HepG2 (cell line): ENCODE measurements at regions not wholly inside any gene's neighbourhood (a gene's known extent, or its start where the extent isn't known, plus 50 kb on each side); places are given as distances from the start of the nearest gene placed in this dataset.

Experiments
- ATAC-seq: fragments of 200-7000 bp; cut with Tn5 transposase; 3 replicates; pipeline ENCODE4 v1.9.1; 2020; ENCODE audit warnings: mild to moderate bottlenecking, moderate library complexity
- BruUV-seq: library from RNA; stranded (reverse); fragments of 400-500 nt; replicated peaks from 2 replicates; lab custom pipeline; 2021; lab: Mats Ljungman, UMichigan
- CTCF ChIA-PET: fragments of 300-600 bp; formaldehyde crosslinking; extraction: SDS; loops from one replicate; lab custom pipeline; 2021; ENCODE audit warnings: low total read pairs, inconsistent platforms, low intra/inter-chr PET ratio; lab: Yijun Ruan, JAX
- POLR2A ChIA-PET: fragments of 350-600 bp; sonication (Branson Sonifier 250); formaldehyde crosslinking; loops from one replicate; lab custom pipeline; 2020; ENCODE audit warnings: antibody characterized with exemption, inconsistent platforms; lab: Yijun Ruan, JAX
- DNase-seq: peaks from one replicate; pipeline ENCODE4 v3.0.0-alpha.2; 2015; ENCODE audit warnings: low spot score
- FAIRE-seq: peaks from 3 replicates; lab custom pipeline; 2011; peaks lifted over from hg19 to GRCh38; lab: Jason Lieb, UNC
- H2AFZ ChIP-seq: one replicate; pipeline ENCODE4 v1.6.1; 2011; ENCODE audit warnings: low read length, inconsistent platforms
- H3K27ac ChIP-seq: fragments of 300-600 bp; 3 replicates; pipeline ENCODE4 v1.8.0; 2011; ENCODE audit warnings: mixed run types, mild to moderate bottlenecking, mixed read lengths, low read length, inconsistent platforms; ENCODE audit not compliant: insufficient read depth; ENCODE audit errors: extremely low read length
- H3K27me3 ChIP-seq, 2 experiments: fragments of 200-600 bp in 1 of 2; 2 replicates in 1 of 2; 3 replicates in 1 of 2; pipeline versions ENCODE4 v1.6.0 to v1.8.0; 2011; ENCODE audit warnings: low read length in 2 of 2, mild to moderate bottlenecking in 2 of 2, moderate library complexity in 2 of 2, inconsistent platforms in 1 of 2; ENCODE audit not compliant: insufficient read depth in 2 of 2, control insufficient read depth in 1 of 2
- H3K36me3 ChIP-seq, 2 experiments: fragments of 200-600 bp in 1 of 2; replicated peaks in 1 of 2; 2 replicates in 1 of 2; 3 replicates in 1 of 2; pipeline versions ENCODE4 v1.5.1 to v1.8.0; 2011; ENCODE audit warnings: low read length in 2 of 2, inconsistent platforms in 1 of 2; ENCODE audit not compliant: insufficient read depth in 2 of 2, control insufficient read depth in 1 of 2
- H3K4me1 ChIP-seq: 2 replicates; pipeline ENCODE4 v1.5.1; 2012; ENCODE audit warnings: low read length, inconsistent platforms; ENCODE audit not compliant: insufficient read depth
- H3K4me2 ChIP-seq: 2 replicates; pipeline ENCODE4 v1.6.0; 2011; ENCODE audit warnings: low read depth, low read length, inconsistent platforms
- H3K4me3 ChIP-seq, 3 experiments: fragments of 200-600 bp in 1 of 3; sonication (generic), shearing (Covaris generic) in 1 of 3; replicated peaks in 1 of 3; 2 replicates each; pipeline ENCODE4 v1.5.1; 2011 to 2016; ENCODE audit warnings: low read length in 3 of 3, inconsistent platforms in 2 of 3, low read depth in 2 of 3, mild to moderate bottlenecking in 2 of 3, control low read depth in 1 of 3, mixed read lengths in 1 of 3; ENCODE audit not compliant: insufficient read depth in 1 of 3
- H3K79me2 ChIP-seq: one replicate; pipeline ENCODE4 v1.6.1; 2011; ENCODE audit warnings: low read length, inconsistent platforms; ENCODE audit not compliant: insufficient read depth
- H3K9ac ChIP-seq: 2 replicates; pipeline ENCODE4 v1.6.0; 2011; ENCODE audit warnings: mild to moderate bottlenecking, low read depth, low read length, inconsistent platforms; ENCODE audit not compliant: insufficient read depth
- H3K9me3 ChIP-seq: 2 replicates; pipeline ENCODE4 v1.5.1; 2012; ENCODE audit warnings: mild to moderate bottlenecking, low read length
- H4K20me1 ChIP-seq: 2 replicates; pipeline ENCODE4 v1.6.0; 2011; ENCODE audit warnings: inconsistent platforms, mild to moderate bottlenecking, low read length, moderate library complexity; ENCODE audit not compliant: insufficient read depth
- ARNT2 ChIP-seq: sonication (generic); formaldehyde crosslinking; IDR thresholded peaks from 2 replicates; pipeline ENCODE4 v1.8.0; 2022; ENCODE audit warnings: mild to moderate bottlenecking, low read depth, missing genetic modification reagents, moderate library complexity
- HOMEZ ChIP-seq: IDR thresholded peaks from 2 replicates; pipeline ENCODE4 v1.6.1; 2016; ENCODE audit warnings: low read depth
- KAT8 ChIP-seq: IDR thresholded peaks from 2 replicates; pipeline ENCODE4 v1.6.1; 2016; ENCODE audit warnings: missing genetic modification reagents, missing compliant biosample characterization
- NFE2 ChIP-seq: sonication (generic); formaldehyde crosslinking; IDR thresholded peaks from 2 replicates; pipeline ENCODE4 v1.4.0; 2020; ENCODE audit warnings: missing genetic modification reagents
- POLR2G ChIP-seq: fragments of 200-400 bp; formaldehyde crosslinking; IDR thresholded peaks from 2 replicates; pipeline ENCODE4 v1.6.1; 2018; ENCODE audit warnings: mild to moderate bottlenecking, low read depth, low read length, moderate library complexity
- SRSF1 ChIP-seq: fragments of 200-400 bp; formaldehyde crosslinking; optimal IDR thresholded peaks from 2 replicates; pipeline ENCODE3; 2017; ENCODE audit warnings: mild to moderate bottlenecking, low read depth, low read length, moderate library complexity
- STAT6 ChIP-seq: sonication (generic); formaldehyde crosslinking; IDR thresholded peaks from 2 replicates; pipeline ENCODE4 v1.4.0; 2020; ENCODE audit warnings: missing genetic modification reagents, mild to moderate bottlenecking, borderline replicate concordance
- ZBTB38 ChIP-seq: sonication (generic); formaldehyde crosslinking; IDR thresholded peaks from 2 replicates; pipeline ENCODE4 v1.5.1; 2020; ENCODE audit warnings: mild to moderate bottlenecking, missing genetic modification reagents
- ZNF414 ChIP-seq: sonication (generic); formaldehyde crosslinking; IDR thresholded peaks from 2 replicates; pipeline ENCODE4 v1.5.0; 2020; ENCODE audit warnings: missing genetic modification reagents
- ZNF749 ChIP-seq: sonication (generic); formaldehyde crosslinking; IDR thresholded peaks from 2 replicates; pipeline ENCODE4 v1.8.0; 2022; ENCODE audit warnings: mild to moderate bottlenecking, missing genetic modification reagents, moderate library complexity, borderline replicate concordance
- WGBS: methylation state at CpG from one replicate; pipeline ENCODE4 v1.1.6; 2017; ENCODE audit warnings: low lambda C conversion rate; 5-methylcytosine and 5-hydroxymethylcytosine counted together
- in situ Hi-C: cut with HindIII; loops from 2 replicates; pipeline ENCODE4 v1.10.0; 2017; ENCODE audit warnings: low pct_unique_long_range_greater_than_20kb; ENCODE audit not compliant: extremely low pct_ligation_motif_present
- intact Hi-C: fragments of 100-400 bp; cut with micrococcal nuclease; formaldehyde crosslinking; loops from one replicate; pipeline ENCODE4 v1.10.0; 2022; ENCODE audit not compliant: unreplicated experiment
- TF ChIP-seq, protein P1 (sequence below): sonication (generic); formaldehyde crosslinking; IDR thresholded peaks from 2 replicates; pipeline ENCODE4 v1.8.1; 2023; ENCODE audit warnings: mild to moderate bottlenecking, inconsistent platforms, moderate library complexity, missing genetic modification reagents, borderline replicate concordance
- TF ChIP-seq, protein P2 (sequence below): sonication (generic); formaldehyde crosslinking; IDR thresholded peaks from 2 replicates; pipeline ENCODE4 v1.9.0; 2022; ENCODE audit warnings: missing genetic modification reagents, mild to moderate bottlenecking, borderline replicate concordance
- TF ChIP-seq, protein P3 (sequence below): sonication (generic); formaldehyde crosslinking; IDR thresholded peaks from 2 replicates; pipeline ENCODE4 v1.8.1; 2023; ENCODE audit warnings: mild to moderate bottlenecking, missing genetic modification reagents
- TF ChIP-seq, protein P4 (sequence below): conservative IDR thresholded peaks from 2 replicates; pipeline ENCODE4 v1.6.1; 2018; ENCODE audit warnings: missing genetic modification reagents

GRCh38 chr12:67535971-67536370 lies 112.6 kb upstream of the DYRK2 start:
- no peaks in the 10 kb centered on the region for H3K9me3 ChIP-seq
- BruUV-seq, result no TSS peak
- no peaks in the 10 kb centered on the region for H3K36me3 ChIP-seq
- H3K27ac ChIP-seq, result no peak overlapping the region
- no peak overlapping the region for H3K9ac ChIP-seq
- no peak overlapping the region for H3K4me3 ChIP-seq
- no peak for FAIRE-seq
- in situ Hi-C loops, result no loop called here
- no peaks in the 10 kb centered on the region for H3K27me3 ChIP-seq
- intact Hi-C loops, result no loop called here
- ChIA-PET POLR2A (no interaction called here), CTCF (no interaction called here)
- H3K4me2 ChIP-seq, result no peak overlapping the region
- H3K4me1 ChIP-seq, result no peaks in the 10 kb centered on the region
- no peaks in the 10 kb centered on the region for H4K20me1 ChIP-seq
- H2AFZ ChIP-seq, result no peak overlapping the region
- H3K79me2 ChIP-seq, result no peaks in the 10 kb centered on the region
- no peak for ATAC-seq
- DNase-seq, result no peak
- 16% methylated on average over 5 of the region's 5 CpGs for WGBS
- TF ChIP-seq, protein P1, sequence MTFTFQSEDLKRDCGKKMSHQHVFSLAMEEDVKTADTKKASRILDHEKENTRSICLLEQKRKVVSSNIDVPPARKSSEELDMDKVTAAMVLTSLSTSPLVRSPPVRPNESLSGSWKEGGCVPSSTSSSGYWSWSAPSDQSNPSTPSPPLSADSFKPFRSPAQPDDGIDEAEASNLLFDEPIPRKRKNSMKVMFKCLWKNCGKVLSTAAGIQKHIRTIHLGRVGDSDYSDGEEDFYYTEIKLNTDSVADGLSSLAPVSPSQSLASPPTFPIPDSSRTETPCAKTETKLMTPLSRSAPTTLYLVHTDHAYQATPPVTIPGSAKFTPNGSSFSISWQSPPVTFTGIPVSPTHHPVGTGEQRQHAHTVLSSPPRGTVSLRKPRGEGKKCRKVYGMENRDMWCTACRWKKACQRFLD, result no peak
- TF ChIP-seq SRSF1, result no peak
- TF ChIP-seq, protein P2, sequence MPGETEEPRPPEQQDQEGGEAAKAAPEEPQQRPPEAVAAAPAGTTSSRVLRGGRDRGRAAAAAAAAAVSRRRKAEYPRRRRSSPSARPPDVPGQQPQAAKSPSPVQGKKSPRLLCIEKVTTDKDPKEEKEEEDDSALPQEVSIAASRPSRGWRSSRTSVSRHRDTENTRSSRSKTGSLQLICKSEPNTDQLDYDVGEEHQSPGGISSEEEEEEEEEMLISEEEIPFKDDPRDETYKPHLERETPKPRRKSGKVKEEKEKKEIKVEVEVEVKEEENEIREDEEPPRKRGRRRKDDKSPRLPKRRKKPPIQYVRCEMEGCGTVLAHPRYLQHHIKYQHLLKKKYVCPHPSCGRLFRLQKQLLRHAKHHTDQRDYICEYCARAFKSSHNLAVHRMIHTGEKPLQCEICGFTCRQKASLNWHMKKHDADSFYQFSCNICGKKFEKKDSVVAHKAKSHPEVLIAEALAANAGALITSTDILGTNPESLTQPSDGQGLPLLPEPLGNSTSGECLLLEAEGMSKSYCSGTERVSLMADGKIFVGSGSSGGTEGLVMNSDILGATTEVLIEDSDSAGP (CRISPR knock-in tag), result no peak
- TF ChIP-seq POLR2G, result no peak
- no peak for TF ChIP-seq HOMEZ (CRISPR knock-in tag)
- TF ChIP-seq KAT8, result no peak
- TF ChIP-seq ZBTB38 (CRISPR knock-in tag), result no peak
- TF ChIP-seq NFE2, result no peak
- TF ChIP-seq, protein P3, sequence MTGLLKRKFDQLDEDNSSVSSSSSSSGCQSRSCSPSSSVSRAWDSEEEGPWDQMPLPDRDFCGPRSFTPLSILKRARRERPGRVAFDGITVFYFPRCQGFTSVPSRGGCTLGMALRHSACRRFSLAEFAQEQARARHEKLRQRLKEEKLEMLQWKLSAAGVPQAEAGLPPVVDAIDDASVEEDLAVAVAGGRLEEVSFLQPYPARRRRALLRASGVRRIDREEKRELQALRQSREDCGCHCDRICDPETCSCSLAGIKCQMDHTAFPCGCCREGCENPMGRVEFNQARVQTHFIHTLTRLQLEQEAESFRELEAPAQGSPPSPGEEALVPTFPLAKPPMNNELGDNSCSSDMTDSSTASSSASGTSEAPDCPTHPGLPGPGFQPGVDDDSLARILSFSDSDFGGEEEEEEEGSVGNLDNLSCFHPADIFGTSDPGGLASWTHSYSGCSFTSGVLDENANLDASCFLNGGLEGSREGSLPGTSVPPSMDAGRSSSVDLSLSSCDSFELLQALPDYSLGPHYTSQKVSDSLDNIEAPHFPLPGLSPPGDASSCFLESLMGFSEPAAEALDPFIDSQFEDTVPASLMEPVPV (CRISPR knock-in tag), result no peak
- no peak for TF ChIP-seq ARNT2
- no peak for TF ChIP-seq ZNF414 (CRISPR knock-in tag)
- TF ChIP-seq ZNF749 (CRISPR knock-in tag), result no peak
- no peak for TF ChIP-seq STAT6 (CRISPR knock-in tag)
- TF ChIP-seq, protein P4, sequence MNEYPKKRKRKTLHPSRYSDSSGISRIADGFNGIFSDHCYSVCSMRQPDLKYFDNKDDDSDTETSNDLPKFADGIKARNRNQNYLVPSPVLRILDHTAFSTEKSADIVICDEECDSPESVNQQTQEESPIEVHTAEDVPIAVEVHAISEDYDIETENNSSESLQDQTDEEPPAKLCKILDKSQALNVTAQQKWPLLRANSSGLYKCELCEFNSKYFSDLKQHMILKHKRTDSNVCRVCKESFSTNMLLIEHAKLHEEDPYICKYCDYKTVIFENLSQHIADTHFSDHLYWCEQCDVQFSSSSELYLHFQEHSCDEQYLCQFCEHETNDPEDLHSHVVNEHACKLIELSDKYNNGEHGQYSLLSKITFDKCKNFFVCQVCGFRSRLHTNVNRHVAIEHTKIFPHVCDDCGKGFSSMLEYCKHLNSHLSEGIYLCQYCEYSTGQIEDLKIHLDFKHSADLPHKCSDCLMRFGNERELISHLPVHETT, result no peak
